Mucosa of gallbladder (tissue), 1 donor: ENCODE measurements at regions not wholly inside any gene's neighbourhood (a gene's known extent, or its start where the extent isn't known, plus 50 kb on each side); places are given as distances from the start of the nearest gene placed in this dataset.

Source experiments
- DNase-seq: peaks from one replicate; pipeline ENCODE4 v3.0.0-alpha.2; 2020; ENCODE audit warnings: low spot score
- donor health status: DM: no; HTN: no; CAD: no.

- DNase-seq = no peak
Observed at GRCh38 chr2:34980689-34981088, 1374.9 kb upstream of the CRIM1 start.

GRCh38 chr2:34979148-34979547 is 1376.4 kb upstream of the CRIM1 start:
- no peak for DNase-seq

DNA sequence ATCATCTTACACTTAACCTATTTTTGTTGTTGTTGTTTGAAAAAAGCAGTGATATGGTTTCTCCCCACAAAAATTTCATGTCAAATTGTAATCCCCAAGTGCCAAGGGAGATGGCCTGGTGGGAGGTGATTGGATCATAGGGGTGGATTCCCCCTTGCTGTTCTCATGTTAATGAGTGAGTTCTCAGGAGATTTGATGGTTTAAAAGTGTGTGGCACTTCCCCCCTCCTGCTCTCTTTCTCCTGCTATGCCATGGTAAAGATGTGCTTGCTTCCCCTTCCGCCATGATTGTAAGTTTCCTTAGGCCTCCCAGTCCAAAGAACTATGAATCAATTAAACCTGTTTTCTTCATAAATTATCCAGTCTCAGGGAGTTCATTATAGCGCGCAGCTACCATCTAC is 1362.7 kb upstream of the FAM98A start:
- DNase-seq = no peak

DNA sequence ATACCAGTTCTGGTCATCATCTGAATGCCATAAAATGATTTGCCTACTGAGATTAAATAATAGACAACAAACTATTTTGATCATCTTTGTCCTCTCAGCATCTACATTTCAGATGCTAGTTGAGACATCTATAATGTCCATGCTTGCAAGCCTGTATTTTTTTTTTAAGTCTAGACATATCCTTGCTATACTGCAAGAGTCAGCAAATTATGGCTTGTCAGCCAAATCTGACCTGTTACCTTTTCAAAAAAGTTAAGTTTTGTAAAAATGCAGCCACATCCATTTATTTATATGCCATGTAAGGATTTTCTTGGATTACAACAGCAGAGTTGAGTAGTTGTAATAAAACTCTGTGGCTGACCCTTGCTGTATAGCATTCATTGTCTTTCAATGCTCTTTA is 1355.7 kb upstream of the FAM98A start:
- DNase-seq = no peak

- no peak for DNase-seq
Observed at GRCh38 chr2:34950797-34951196, 1351.7 kb upstream of the FAM98A start.

GRCh38 chr2:34949316-34949715 is 1350.2 kb upstream of the FAM98A start:
- no peak for DNase-seq

GRCh38 chr2:34936089-34936488 is 1337.0 kb upstream of the FAM98A start:
- DNase-seq = no peak

GRCh38 chr2:34912084-34912483 is 1313.0 kb upstream of the FAM98A start:
- no peak for DNase-seq

DNA sequence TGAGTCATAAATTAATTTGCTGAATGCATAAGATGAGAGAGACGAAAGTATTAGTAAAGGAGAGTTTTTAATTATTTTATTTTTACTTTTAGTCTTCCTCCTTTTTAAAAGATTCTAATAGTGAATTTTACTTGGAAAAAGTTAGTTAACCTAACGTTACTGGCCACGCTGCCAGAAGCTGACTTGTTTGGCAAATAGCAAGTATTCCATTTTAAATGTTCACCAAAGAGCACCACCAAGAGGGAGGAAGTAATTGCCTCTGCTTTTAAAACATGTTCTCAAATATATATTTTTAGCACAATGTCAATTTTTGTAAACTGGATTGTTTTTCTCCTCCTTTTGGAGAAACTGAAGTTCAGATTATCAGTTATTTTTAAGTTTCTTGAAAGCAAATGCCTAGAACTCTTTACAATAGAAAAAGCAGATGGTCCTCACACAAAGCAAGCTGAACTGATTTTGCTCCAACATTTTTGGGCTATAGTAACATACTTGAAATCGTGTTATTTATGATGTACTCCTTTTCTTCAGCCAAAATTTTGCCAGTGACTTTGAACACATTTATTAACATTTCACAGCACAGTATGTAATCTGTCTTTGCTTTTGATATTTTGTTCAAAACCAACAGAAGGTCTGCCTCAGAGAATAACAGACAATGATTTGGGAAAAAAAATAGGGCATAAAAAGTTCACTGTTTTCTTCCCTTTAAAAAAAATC is 1311.0 kb upstream of the FAM98A start:
- DNase-seq = no peak

DNA sequence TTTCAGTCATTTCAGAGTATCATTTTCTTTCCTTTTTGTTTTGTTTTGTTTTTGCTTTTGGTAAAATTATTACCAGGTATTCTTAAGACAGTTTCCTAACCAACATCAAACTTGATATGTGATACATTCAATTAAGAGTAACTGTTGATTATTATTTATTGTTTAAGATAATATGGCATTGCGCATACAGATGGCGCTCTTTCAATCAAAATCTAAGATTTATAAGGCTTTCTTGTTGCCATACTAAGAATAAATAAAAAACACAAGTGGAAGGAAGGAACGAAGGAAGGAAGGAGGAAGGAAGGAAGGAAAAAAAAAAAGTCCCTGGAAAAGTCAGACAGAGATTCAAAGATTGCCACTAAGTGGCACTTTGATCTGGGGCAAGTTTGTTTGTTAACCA is 1308.7 kb upstream of the FAM98A start:
- no peak for DNase-seq

- DNase-seq = no peak
Observed at GRCh38 chr2:34901739-34902138, 1302.6 kb upstream of the FAM98A start.

DNA sequence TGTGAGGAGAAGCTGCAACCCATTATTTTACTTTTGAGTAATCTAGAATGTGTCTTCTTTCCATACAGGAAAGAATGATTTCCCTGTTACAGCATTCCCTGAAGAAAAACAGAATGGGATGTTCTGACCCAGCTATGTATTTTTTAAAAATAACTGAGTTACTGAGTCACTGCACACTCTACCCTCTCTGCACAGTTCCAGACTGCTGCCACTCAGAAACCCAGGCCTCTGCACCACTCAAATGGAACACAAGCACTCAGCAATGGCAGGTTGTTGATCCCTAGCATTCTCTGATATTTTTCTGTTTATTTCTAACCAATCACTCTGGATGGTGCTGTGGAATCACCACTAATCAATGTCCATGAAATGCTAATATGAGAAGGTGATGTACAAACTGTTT is 1300.0 kb upstream of the FAM98A start:
- no peak for DNase-seq

DNA sequence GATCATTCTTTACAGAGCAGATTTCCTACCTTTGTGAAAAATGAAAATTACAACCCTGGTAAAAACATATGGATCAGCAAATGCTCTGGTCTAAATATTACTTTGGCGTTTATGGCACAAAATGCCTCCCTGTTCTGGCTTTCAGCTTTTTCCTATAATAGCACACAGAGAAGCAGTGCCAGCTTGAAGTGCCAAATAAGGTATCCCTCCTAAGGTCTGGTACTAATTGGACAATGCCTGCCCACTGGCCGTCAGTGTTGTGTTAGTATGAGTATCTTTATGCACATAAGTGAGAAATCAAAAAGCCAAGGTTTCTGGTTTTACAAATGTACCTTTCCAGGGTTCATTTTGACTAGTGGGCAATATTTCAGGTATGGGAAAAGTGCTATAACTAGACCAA is 1293.7 kb upstream of the FAM98A start:
- DNase-seq = no peak

- DNase-seq = no peak
Observed at GRCh38 chr2:34892256-34892655, 1293.2 kb upstream of the FAM98A start.

DNA sequence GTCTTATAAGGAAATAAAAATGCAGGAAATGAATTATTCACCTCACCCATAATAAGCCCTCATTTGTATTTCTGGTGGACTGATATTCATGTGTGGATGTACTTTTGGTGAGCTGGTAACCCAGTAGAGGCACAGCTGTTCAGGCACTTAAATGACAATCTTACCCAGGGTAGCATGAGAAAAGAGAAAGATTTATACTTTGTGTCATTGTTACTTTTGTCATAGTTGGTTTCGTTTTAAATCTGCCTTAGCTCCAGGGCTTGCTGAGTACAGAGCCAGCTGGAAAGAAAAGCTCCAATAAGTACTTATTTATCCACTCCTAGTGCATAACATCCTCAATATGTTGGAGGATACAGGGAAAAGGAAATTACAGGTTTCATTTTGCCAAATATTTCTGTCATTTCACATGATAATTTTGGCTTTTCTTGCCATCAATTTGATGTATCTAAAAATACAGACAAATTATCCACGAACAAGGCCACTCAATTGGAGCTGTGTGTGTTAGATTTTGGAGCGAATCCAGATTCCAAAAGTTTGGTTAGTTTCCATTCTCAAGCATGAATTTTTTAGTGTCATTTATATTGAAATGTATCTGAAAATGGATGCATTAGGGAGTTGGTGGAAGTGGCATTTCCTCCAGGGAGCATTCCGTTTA is 1276.1 kb upstream of the FAM98A start:
- no peak for DNase-seq

GRCh38 chr2:34853646-34854045 is 1254.5 kb upstream of the FAM98A start:
- no peak for DNase-seq

DNA sequence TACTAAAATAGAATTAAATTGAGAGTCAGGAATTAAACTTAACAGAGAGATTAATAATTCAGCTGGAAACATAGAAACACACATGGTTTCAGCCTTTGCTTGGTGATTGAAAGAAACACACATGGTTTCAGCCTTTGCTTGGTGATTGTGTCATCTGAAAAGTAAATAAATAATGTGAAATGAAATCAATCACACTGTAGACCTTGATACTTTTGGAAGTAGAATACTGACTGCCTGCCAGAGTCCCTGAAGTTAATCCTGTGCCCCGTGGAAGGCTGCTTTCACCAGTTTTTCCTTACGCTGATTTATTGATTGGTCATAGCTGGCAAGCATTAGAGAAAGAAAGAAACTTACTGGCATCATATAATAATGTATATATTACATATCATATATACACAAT is 1252.7 kb upstream of the FAM98A start:
- DNase-seq = peak; percentile 59

DNA sequence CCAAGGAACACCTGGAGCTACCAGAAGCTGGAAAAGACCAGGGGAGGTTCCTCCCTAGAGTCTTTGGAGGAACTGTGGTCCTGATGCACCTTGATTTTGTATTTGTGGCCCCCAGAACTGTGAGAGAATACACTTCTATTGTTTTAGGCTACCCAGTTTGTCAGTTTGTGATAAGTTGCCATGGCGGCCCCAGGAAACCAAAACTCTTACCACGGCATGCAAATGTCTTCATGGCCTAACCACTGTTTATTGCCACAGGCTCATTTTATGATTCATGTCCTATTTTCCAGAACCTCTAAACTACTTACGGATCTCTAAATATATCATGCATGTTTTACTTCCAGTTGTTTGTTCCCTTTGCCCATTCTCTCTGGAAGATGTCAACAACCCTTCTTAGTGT is 1250.7 kb upstream of the FAM98A start:
- no peak for DNase-seq

DNA sequence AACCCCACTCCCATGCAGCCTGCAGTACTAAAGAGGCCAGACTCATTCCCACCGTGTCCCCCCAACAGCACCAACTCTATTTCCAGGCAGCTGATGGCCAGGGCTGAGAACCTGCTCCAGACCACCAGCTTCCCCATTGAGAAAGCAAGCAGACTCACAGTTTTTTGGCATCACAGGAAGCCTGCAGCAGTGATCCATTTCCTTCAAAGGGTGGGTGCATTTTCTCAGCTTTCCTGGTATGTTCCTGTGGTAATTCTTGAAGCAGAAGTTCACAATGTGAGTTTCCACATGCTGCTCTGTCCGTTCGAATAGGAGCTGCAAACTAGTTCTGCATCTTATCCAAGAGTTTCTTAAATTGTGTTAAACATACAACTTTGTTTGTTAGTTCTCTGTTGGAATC is 1249.6 kb upstream of the FAM98A start:
- DNase-seq = no peak

DNA sequence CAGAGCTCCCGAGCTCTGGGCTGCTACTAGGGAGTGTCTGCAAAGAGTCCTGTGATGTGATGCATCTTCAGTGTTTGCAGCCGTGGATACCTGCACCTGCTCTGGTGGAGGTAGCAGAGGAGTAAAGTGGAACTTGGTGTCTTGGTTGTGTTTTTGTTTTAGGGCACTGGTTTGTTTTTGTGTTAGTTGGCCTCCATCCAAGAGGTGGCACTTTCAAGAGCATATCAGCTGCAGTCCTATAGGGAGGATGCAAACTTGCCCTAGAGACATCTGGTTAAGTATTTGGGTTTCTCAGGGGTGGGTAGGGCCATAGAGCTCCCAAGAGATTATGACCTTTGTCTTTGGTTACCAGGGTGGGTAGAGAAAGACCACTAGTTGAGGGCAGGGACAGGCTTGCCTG is 1249.0 kb upstream of the FAM98A start:
- no peak for DNase-seq

GRCh38 chr2:34844629-34845028 is 1245.5 kb upstream of the FAM98A start:
- DNase-seq = no peak

GRCh38 chr2:34838408-34838807 is 1239.3 kb upstream of the FAM98A start:
- DNase-seq = no peak

GRCh38 chr2:34836361-34836760 is 1237.3 kb upstream of the FAM98A start:
- no peak for DNase-seq

DNA sequence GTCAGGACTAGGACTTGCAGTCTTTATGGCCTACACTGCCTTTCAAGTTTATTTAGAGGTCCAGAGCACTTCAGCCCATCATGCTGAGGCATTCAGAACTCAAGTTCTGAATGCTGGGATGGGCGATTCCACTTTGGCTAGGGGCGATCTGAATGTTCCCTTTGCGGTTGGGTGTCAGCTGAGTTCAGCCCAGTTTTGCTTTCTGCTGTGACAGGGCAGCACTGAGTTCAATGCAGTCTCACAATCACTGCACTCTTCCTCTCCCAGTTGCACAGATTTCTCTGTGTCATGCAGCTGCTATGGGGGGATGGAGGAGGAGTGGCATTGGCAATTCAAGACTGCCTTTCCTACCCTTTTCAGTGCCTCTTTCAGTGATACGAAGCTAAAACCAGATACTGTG is 1232.0 kb upstream of the FAM98A start:
- no peak for DNase-seq
